ENCODE measurements at regions not wholly inside any gene's neighbourhood (a gene's known extent, or its start where the extent isn't known, plus 50 kb on each side); places are given as distances from the start of the nearest gene placed in this dataset.

GRCh38 chr10:108465871-108466641, 1301.5 kb upstream of the SORCS1 start:
- TF ChIP-seq HDGF (IDR thresholded peaks at IDR 0.05; ENCODE audit: borderline replicate concordance), result no peak
- no peak for TF ChIP-seq ELF4 (IDR thresholded peaks at IDR 0.05)
- TF ChIP-seq FOXM1 (IDR thresholded peaks at IDR 0.05; ENCODE audit: borderline replicate concordance), result no peak
- TF ChIP-seq CTBP1 (IDR thresholded peaks at IDR 0.05; ENCODE audit: borderline replicate concordance), result no peak
- no peak for TF ChIP-seq BHLHE40 (IDR thresholded peaks at IDR 0.05; ENCODE audit: borderline replicate concordance)
- no peak for TF ChIP-seq FOXA1 (IDR thresholded peaks at IDR 0.05)
- no peak for TF ChIP-seq SUZ12 (IDR thresholded peaks at IDR 0.05)
- no peak for TF ChIP-seq SP1 (IDR thresholded peaks at IDR 0.05)
- TF ChIP-seq TARDBP (IDR thresholded peaks at IDR 0.05), result no peak
- TF ChIP-seq ZNF384 (IDR thresholded peaks at IDR 0.05), result no peak
- TF ChIP-seq L3MBTL2 (conservative IDR thresholded peaks at IDR 0.05), result no peak
- TF ChIP-seq LEF1 (IDR thresholded peaks at IDR 0.05; ENCODE audit: borderline replicate concordance), result no peak
- TF ChIP-seq FOXK2 (IDR thresholded peaks at IDR 0.05), result no peak

Measured in HEK293T (cell line).